ENCODE measurements at regions not wholly inside any gene's neighbourhood (a gene's known extent, or its start where the extent isn't known, plus 50 kb on each side); places are given as distances from the start of the nearest gene placed in this dataset.
"Not testable (repeated sequence)": the region's sequence is repeated elsewhere in the genome, so short reads cannot be mapped to it uniquely, and the experiment has no call there.

- H3K9ac ChIP-seq (ENCODE audit: low read depth, low read length): no peak overlapping the region
- H3K9me3 ChIP-seq (ENCODE audit: control insufficient read depth, insufficient read depth, low read length): no peaks in the 10 kb centered on the region; the same call in 1 of the 2 replicates
- H3K27ac ChIP-seq (ENCODE audit: low read depth, low read length): no peak overlapping the region
- H3K4me3 ChIP-seq (ENCODE audit: low read depth, low read length): no peak overlapping the region
- H3K27me3 ChIP-seq (ENCODE audit: control insufficient read depth, insufficient read depth, low read length): no peaks in the 10 kb centered on the region
- H3K4me1 ChIP-seq (ENCODE audit: control insufficient read depth, insufficient read depth, low read length): no peaks in the 10 kb centered on the region
- no peaks in the 10 kb centered on the region for H3K36me3 ChIP-seq (ENCODE audit: control insufficient read depth, insufficient read depth, low read length)
Measured at GRCh38 chr2:185674232-185674631, 64.4 kb upstream of the FSIP2 start.

GRCh38 chr2:185676316-185676715, 62.3 kb upstream of the FSIP2 start:
- H3K4me3 ChIP-seq (ENCODE audit: low read depth, low read length): no peak overlapping the region
- no peak overlapping the region for H3K27ac ChIP-seq (ENCODE audit: low read depth, low read length)

GRCh38 chr2:185687001-185687400, 51.6 kb upstream of the FSIP2 start:
- not testable (repeated sequence) for H3K9me3 ChIP-seq (ENCODE audit: control insufficient read depth, insufficient read depth, low read length); H3K4me3 ChIP-seq (ENCODE audit: low read depth, low read length); H3K9ac ChIP-seq (ENCODE audit: low read depth, low read length); H3K36me3 ChIP-seq (ENCODE audit: control insufficient read depth, insufficient read depth, low read length); H3K27me3 ChIP-seq (ENCODE audit: control insufficient read depth, insufficient read depth, low read length); H3K27ac ChIP-seq (ENCODE audit: low read depth, low read length); H3K4me1 ChIP-seq (ENCODE audit: control insufficient read depth, insufficient read depth, low read length)

More at GRCh38 chr2:185676316-185676715, 62.3 kb upstream of the FSIP2 start:
- H3K36me3 ChIP-seq (ENCODE audit: control insufficient read depth, insufficient read depth, low read length): no peaks in the 10 kb centered on the region
- no peaks in the 10 kb centered on the region; the same call in 1 of the 2 replicates for H3K9me3 ChIP-seq (ENCODE audit: control insufficient read depth, insufficient read depth, low read length)
- no peaks in the 10 kb centered on the region for H3K4me1 ChIP-seq (ENCODE audit: control insufficient read depth, insufficient read depth, low read length)
- H3K27me3 ChIP-seq (ENCODE audit: control insufficient read depth, insufficient read depth, low read length): no peaks in the 10 kb centered on the region
- no peak overlapping the region for H3K9ac ChIP-seq (ENCODE audit: low read depth, low read length)

GRCh38 chr2:185687967-185688366, 50.6 kb upstream of the FSIP2 start:
- no peaks in the 10 kb centered on the region for H3K27me3 ChIP-seq (ENCODE audit: control insufficient read depth, insufficient read depth, low read length)
- no peaks in the 10 kb centered on the region for H3K9me3 ChIP-seq (ENCODE audit: control insufficient read depth, insufficient read depth, low read length)
- H3K27ac ChIP-seq (ENCODE audit: low read depth, low read length): no peak overlapping the region
- no peak overlapping the region for H3K9ac ChIP-seq (ENCODE audit: low read depth, low read length)
- no peaks in the 10 kb centered on the region for H3K4me1 ChIP-seq (ENCODE audit: control insufficient read depth, insufficient read depth, low read length)
- no peaks in the 10 kb centered on the region for H3K36me3 ChIP-seq (ENCODE audit: control insufficient read depth, insufficient read depth, low read length)
- no peak overlapping the region for H3K4me3 ChIP-seq (ENCODE audit: low read depth, low read length)
